WTC11 (cell line): ENCODE measurements at regions not wholly inside any gene's neighbourhood (a gene's known extent, or its start where the extent isn't known, plus 50 kb on each side); places are given as distances from the start of the nearest gene placed in this dataset.

Source experiments
- ATF3 ChIP-seq: sonication (generic); formaldehyde crosslinking; conservative IDR thresholded peaks from 2 replicates; pipeline ENCODE4 v1.8.1; 2022; ENCODE audit warnings: mild to moderate bottlenecking, missing genetic modification reagents
- CTCF ChIP-seq: fragments of 200-600 bp; IDR thresholded peaks from 2 replicates; pipeline ENCODE4 v1.8.0; 2022; ENCODE audit warnings: antibody characterized with exemption
- FOXJ3 ChIP-seq: sonication (generic); formaldehyde crosslinking; IDR thresholded peaks from 2 replicates; pipeline ENCODE4 v1.9.0; 2021; ENCODE audit warnings: missing genetic modification reagents, mild to moderate bottlenecking, borderline replicate concordance
- FOXP1 ChIP-seq: sonication (generic); formaldehyde crosslinking; IDR thresholded peaks from 2 replicates; pipeline ENCODE4 v1.8.0; 2022; ENCODE audit warnings: missing genetic modification reagents, mild to moderate bottlenecking, moderate library complexity, borderline replicate concordance
- FOXP4 ChIP-seq: sonication (generic); formaldehyde crosslinking; IDR thresholded peaks from 2 replicates; pipeline ENCODE4 v1.8.0; 2022; ENCODE audit warnings: mild to moderate bottlenecking, missing genetic modification reagents
- IRF1 ChIP-seq: sonication (generic); formaldehyde crosslinking; IDR thresholded peaks from 2 replicates; pipeline ENCODE4 v1.8.0; 2023; ENCODE audit warnings: missing genetic modification reagents
- MAX ChIP-seq: sonication (generic); formaldehyde crosslinking; IDR thresholded peaks from 2 replicates; pipeline ENCODE4 v1.8.0; 2022; ENCODE audit warnings: mild to moderate bottlenecking, missing genetic modification reagents
- NR2C2 ChIP-seq: sonication (generic); formaldehyde crosslinking; IDR thresholded peaks from 2 replicates; pipeline ENCODE4 v1.8.0; 2022; ENCODE audit warnings: mild to moderate bottlenecking, missing genetic modification reagents
- OVOL2 ChIP-seq: fragments of 250-450 bp; sonication (Bioruptor Pico); IDR thresholded peaks from 2 replicates; pipeline ENCODE4 v1.9.0; 2021; ENCODE audit warnings: mild to moderate bottlenecking, borderline replicate concordance
- SP1 ChIP-seq: sonication (generic); formaldehyde crosslinking; conservative IDR thresholded peaks from 2 replicates; pipeline ENCODE4 v1.8.1; 2022; ENCODE audit warnings: missing genetic modification reagents
- TF ChIP-seq, protein P1 (sequence below): sonication (generic); formaldehyde crosslinking; conservative IDR thresholded peaks from 2 replicates; pipeline ENCODE4 v1.8.1; 2023; ENCODE audit warnings: mild to moderate bottlenecking, low read depth, missing genetic modification reagents, moderate library complexity

DNA sequence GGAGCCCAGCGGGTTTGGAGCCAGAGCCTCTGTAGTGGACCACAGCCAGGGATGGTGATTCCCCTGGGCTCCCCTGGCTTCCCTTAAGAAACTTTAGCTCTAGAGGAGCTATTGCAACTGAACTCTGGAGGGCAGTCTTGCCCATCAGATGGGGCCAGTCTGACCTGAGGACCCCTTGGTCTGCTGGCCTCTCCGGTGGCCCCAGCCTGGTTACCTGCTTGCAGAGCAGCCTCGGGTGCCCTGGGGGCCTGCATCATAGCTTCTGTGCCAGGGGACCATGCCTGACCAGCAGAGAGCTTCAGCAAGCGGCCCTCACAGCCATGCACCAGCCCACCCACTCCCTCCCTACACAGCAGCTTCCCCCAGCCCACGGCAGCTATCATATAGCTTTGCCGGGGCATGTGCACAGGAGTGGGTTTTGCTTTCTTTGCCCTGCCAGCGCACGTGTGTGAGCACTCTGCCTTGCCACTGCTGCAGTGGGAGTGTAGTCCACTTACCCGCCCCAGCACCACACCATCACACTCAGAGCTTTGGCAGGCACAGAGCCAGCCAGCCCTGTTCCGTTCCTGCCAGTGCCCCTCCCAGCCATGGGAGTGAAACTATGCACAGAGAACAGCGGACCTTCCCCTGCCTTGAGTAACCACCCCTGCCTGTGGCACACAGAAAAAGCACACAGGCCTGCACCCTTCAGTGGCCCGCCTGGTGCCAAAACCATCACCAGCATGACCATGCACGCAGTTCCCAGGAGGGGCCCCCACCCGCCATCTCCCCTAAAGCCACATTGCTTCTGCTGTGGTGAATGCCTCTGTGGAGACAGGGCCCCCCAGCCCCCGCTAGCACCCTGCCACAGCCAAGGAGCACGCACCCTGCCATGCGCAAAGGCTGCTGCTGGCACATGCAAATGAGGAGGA lies 442.9 kb upstream of the NEGR1 start:
- TF ChIP-seq OVOL2 (CRISPR knock-in tag) (no peak), IRF1 (CRISPR knock-in tag) (no peak), CTCF (peak; percentile 66), FOXP4 (CRISPR knock-in tag) (no peak), NR2C2 (CRISPR knock-in tag) (no peak), FOXJ3 (CRISPR knock-in tag) (no peak), MAX (CRISPR knock-in tag) (no peak), FOXP1 (CRISPR knock-in tag) (no peak), SP1 (CRISPR knock-in tag) (no peak), ATF3 (no peak)
- TF ChIP-seq, protein P1, sequence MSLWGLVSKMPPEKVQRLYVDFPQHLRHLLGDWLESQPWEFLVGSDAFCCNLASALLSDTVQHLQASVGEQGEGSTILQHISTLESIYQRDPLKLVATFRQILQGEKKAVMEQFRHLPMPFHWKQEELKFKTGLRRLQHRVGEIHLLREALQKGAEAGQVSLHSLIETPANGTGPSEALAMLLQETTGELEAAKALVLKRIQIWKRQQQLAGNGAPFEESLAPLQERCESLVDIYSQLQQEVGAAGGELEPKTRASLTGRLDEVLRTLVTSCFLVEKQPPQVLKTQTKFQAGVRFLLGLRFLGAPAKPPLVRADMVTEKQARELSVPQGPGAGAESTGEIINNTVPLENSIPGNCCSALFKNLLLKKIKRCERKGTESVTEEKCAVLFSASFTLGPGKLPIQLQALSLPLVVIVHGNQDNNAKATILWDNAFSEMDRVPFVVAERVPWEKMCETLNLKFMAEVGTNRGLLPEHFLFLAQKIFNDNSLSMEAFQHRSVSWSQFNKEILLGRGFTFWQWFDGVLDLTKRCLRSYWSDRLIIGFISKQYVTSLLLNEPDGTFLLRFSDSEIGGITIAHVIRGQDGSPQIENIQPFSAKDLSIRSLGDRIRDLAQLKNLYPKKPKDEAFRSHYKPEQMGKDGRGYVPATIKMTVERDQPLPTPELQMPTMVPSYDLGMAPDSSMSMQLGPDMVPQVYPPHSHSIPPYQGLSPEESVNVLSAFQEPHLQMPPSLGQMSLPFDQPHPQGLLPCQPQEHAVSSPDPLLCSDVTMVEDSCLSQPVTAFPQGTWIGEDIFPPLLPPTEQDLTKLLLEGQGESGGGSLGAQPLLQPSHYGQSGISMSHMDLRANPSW: no peak
